Left ventricle myocardium superior (tissue), 1 donor: ENCODE measurements at regions not wholly inside any gene's neighbourhood (a gene's known extent, or its start where the extent isn't known, plus 50 kb on each side); places are given as distances from the start of the nearest gene placed in this dataset.
A peak's percentile ranks its signal among the peaks of the same experiment; 100 is the strongest.

Experiments used
- ATAC-seq: fragments of 200-7000 bp; cut with Tn5 transposase; one replicate; pipeline ENCODE4 v1.9.1; 2020; ENCODE audit warnings: mild to moderate bottlenecking, moderate library complexity
- DNase-seq: peaks from one replicate; pipeline ENCODE4 v3.0.0-alpha.2; 2020
- intact Hi-C: fragments of 100-400 bp; cut with micrococcal nuclease; formaldehyde crosslinking; loops from one replicate; pipeline ENCODE4 v1.11.0; 2022
- donor health status: DM: no; HTN: yes; CAD: no; lungs with severe emphysema.

GRCh38 chr5:67494186-67494855 lies 297.7 kb upstream of the CD180 start:
- peak; percentile 37 for DNase-seq
- intact Hi-C loops = no loop called here
- peak; percentile 30 for ATAC-seq

GRCh38 chr5:67493676-67494075 lies 297.1 kb upstream of the CD180 start:
- ATAC-seq = peak; percentile 96
- intact Hi-C loops = no loop called here
- peak; percentile 44 for DNase-seq

GRCh38 chr5:67490543-67491321 lies 294.1 kb upstream of the CD180 start:
- no peak for ATAC-seq
- intact Hi-C loops = no loop called here
- DNase-seq = no peak

GRCh38 chr5:67488885-67489284 lies 292.3 kb upstream of the CD180 start:
- ATAC-seq (no peak), DNase-seq (no peak)
- intact Hi-C loops = no loop called here

GRCh38 chr5:67487862-67488261 lies 291.3 kb upstream of the CD180 start:
- ATAC-seq (no peak), DNase-seq (no peak)
- intact Hi-C loops = no loop called here

- ATAC-seq (no peak), DNase-seq (no peak)
- intact Hi-C loops = no loop called here
Observed at GRCh38 chr5:67483453-67484030, 286.9 kb upstream of the CD180 start.

GRCh38 chr5:67481362-67481761 lies 284.8 kb upstream of the CD180 start:
- intact Hi-C loops = no loop called here
- ATAC-seq = no peak
- no peak for DNase-seq

GRCh38 chr5:67478337-67478736 lies 281.7 kb upstream of the CD180 start:
- intact Hi-C loops = no loop called here
- no peak for DNase-seq
- no peak for ATAC-seq

GRCh38 chr5:67476995-67477394 lies 280.4 kb upstream of the CD180 start:
- DNase-seq (no peak), ATAC-seq (no peak)
- intact Hi-C loops = no loop called here

- intact Hi-C loops = no loop called here
- ATAC-seq (no peak), DNase-seq (no peak)
Observed at GRCh38 chr5:67476531-67476930, 279.9 kb upstream of the CD180 start.

- ATAC-seq (no peak), DNase-seq (no peak)
- intact Hi-C loops = no loop called here
Observed at GRCh38 chr5:67475489-67475888, 278.9 kb upstream of the CD180 start.

- intact Hi-C loops = no loop called here
Observed at GRCh38 chr5:67474597-67475238, 278.1 kb upstream of the CD180 start.

GRCh38 chr5:67467110-67467509 lies 270.5 kb upstream of the CD180 start:
- DNase-seq (no peak), ATAC-seq (no peak)
- intact Hi-C loops = no loop called here

More at GRCh38 chr5:67474597-67475238, 278.1 kb upstream of the CD180 start:
- ATAC-seq = no peak
- DNase-seq = no peak

- ATAC-seq = no peak
- DNase-seq = no peak
- intact Hi-C loops = no loop called here
Observed at GRCh38 chr5:67465537-67466207, 269.1 kb upstream of the CD180 start.

GRCh38 chr5:67462147-67462546 lies 265.5 kb upstream of the CD180 start:
- ATAC-seq (no peak), DNase-seq (no peak)
- intact Hi-C loops = no loop called here

- no peak for DNase-seq
- no peak for ATAC-seq
- intact Hi-C loops = no loop called here
Observed at GRCh38 chr5:67459253-67459652, 262.7 kb upstream of the CD180 start.

- DNase-seq = no peak
- no peak for ATAC-seq
- intact Hi-C loops = no loop called here
Observed at GRCh38 chr5:67455970-67456369, 259.4 kb upstream of the CD180 start.

- intact Hi-C loops = no loop called here
- no peak for ATAC-seq
- no peak for DNase-seq
Observed at GRCh38 chr5:67454957-67455561, 258.5 kb upstream of the CD180 start.
